ENCODE measurements at regions not wholly inside any gene's neighbourhood (a gene's known extent, or its start where the extent isn't known, plus 50 kb on each side); places are given as distances from the start of the nearest gene placed in this dataset.

DNA sequence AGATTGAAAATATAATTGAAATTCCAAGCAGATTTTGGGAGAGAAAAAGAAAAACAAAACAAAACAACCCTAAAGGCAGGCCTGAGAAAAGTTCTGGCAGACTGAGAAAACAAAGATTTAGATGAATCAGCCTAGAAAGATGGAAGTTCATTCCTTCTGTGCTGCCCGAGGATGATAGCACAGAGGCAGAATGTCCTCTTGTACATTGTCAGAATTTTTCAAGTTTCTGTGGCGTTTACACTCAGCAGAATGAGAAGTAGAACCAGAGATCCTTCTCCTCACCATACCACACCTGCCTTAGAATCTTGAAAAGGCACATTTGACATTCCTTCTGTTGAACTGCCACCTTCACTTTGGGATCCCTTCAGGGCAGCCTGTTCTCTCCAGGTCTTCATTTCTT lies 62.5 kb upstream of the IZUMO1R start:
- Histone ChIP-seq H2AFZ (ENCODE audit: low read depth, low read length) (no peak overlapping the region), H3K9ac (ENCODE audit: low read length) (no peak overlapping the region), H3K27ac (ENCODE audit: low read length) (no peak overlapping the region), H3K9me2 (ENCODE audit: insufficient read depth, low read length) (no peaks in the 10 kb centered on the region), H4K20me1 (ENCODE audit: insufficient read depth) (no peaks in the 10 kb centered on the region), H3F3A (ENCODE audit: insufficient read depth, low read length, poor library complexity, severe bottlenecking) (no peaks in the 10 kb centered on the region), H3K27me3 (ENCODE audit: insufficient read depth, low read depth, low read length) (no peaks in the 10 kb centered on the region), H3K36me3 (ENCODE audit: insufficient read depth, low read length) (no peaks in the 10 kb centered on the region), H3K4me2 (ENCODE audit: low read length) (no peak overlapping the region), H3K4me3 (ENCODE audit: low read length) (no peak overlapping the region), H3K79me2 (replicated peaks; ENCODE audit: insufficient read depth, low read length) (no peaks in the 10 kb centered on the region), H3K9me3 (ENCODE audit: low read length) (no peaks in the 10 kb centered on the region)
- no peak for TF ChIP-seq SMC3 (conservative IDR thresholded peaks at IDR 0.05; ENCODE audit: poor library complexity)
- TF ChIP-seq RAD21 (conservative IDR thresholded peaks at IDR 0.05) = no peak
- TF ChIP-seq, protein P1, sequence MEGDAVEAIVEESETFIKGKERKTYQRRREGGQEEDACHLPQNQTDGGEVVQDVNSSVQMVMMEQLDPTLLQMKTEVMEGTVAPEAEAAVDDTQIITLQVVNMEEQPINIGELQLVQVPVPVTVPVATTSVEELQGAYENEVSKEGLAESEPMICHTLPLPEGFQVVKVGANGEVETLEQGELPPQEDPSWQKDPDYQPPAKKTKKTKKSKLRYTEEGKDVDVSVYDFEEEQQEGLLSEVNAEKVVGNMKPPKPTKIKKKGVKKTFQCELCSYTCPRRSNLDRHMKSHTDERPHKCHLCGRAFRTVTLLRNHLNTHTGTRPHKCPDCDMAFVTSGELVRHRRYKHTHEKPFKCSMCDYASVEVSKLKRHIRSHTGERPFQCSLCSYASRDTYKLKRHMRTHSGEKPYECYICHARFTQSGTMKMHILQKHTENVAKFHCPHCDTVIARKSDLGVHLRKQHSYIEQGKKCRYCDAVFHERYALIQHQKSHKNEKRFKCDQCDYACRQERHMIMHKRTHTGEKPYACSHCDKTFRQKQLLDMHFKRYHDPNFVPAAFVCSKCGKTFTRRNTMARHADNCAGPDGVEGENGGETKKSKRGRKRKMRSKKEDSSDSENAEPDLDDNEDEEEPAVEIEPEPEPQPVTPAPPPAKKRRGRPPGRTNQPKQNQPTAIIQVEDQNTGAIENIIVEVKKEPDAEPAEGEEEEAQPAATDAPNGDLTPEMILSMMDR (IDR thresholded peaks at IDR 0.05; ENCODE audit: poor library complexity, severe bottlenecking) = no peak
- no peak for TF ChIP-seq EP300 (conservative IDR thresholded peaks at IDR 0.05; ENCODE audit: poor library complexity, severe bottlenecking)
- no peak for TF ChIP-seq POLR2AphosphoS5 (IDR thresholded peaks at IDR 0.05)
- TF ChIP-seq EZH2 (IDR thresholded peaks at IDR 0.05; ENCODE audit: borderline replicate concordance, insufficient read depth, low read length, poor library complexity, severe bottlenecking) = no peak
- TF ChIP-seq, protein P2, sequence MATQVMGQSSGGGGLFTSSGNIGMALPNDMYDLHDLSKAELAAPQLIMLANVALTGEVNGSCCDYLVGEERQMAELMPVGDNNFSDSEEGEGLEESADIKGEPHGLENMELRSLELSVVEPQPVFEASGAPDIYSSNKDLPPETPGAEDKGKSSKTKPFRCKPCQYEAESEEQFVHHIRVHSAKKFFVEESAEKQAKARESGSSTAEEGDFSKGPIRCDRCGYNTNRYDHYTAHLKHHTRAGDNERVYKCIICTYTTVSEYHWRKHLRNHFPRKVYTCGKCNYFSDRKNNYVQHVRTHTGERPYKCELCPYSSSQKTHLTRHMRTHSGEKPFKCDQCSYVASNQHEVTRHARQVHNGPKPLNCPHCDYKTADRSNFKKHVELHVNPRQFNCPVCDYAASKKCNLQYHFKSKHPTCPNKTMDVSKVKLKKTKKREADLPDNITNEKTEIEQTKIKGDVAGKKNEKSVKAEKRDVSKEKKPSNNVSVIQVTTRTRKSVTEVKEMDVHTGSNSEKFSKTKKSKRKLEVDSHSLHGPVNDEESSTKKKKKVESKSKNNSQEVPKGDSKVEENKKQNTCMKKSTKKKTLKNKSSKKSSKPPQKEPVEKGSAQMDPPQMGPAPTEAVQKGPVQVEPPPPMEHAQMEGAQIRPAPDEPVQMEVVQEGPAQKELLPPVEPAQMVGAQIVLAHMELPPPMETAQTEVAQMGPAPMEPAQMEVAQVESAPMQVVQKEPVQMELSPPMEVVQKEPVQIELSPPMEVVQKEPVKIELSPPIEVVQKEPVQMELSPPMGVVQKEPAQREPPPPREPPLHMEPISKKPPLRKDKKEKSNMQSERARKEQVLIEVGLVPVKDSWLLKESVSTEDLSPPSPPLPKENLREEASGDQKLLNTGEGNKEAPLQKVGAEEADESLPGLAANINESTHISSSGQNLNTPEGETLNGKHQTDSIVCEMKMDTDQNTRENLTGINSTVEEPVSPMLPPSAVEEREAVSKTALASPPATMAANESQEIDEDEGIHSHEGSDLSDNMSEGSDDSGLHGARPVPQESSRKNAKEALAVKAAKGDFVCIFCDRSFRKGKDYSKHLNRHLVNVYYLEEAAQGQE (IDR thresholded peaks at IDR 0.05; ENCODE audit: borderline replicate concordance) = no peak
- no peak for TF ChIP-seq MXI1 (conservative IDR thresholded peaks at IDR 0.05; ENCODE audit: poor library complexity, severe bottlenecking)
- no peak for TF ChIP-seq TAF1 (IDR thresholded peaks at IDR 0.05; ENCODE audit: low read depth)

DNA sequence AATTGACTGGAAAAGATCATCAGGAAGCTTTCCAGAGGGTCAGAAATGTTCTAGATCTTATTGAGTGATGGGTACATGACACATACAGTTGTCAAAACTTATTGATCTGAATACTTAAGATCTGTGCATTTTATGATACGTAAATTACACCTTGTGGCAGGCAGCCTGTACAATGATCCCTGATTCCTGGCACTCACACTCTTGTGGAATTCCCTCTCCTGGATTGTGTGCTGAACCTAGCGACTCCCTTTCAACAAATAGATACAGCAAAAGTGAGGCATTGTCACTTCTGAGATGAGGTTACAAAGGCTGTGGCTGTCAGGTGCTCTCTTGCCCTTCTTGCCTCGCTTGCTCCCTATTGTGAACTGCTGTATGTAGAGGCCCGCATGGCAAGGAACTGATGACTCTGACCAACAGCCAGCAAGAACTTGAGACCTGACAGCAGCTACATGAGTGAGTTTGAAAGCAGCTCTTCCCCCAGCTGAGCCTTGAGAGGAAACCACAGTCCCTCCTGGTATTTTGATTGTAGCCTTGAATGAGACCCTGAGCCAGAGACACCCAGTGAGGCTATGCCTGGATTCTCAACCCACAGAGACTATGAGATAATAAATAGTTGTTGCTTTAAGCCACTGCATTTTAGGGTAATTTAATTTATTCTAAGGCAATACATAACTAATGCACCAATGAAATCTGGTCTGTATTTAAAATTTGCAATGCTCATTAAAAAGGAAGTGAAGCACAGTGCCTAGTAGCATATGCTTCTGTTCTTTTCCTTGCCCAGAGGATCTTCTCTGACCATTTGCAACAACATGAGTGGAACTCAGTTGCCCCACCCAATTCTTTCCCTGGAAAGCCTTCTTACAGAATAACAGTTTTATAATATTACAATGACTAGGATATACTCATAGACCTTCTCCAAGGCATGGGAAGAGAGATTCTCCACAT lies 60.5 kb upstream of the IZUMO1R start:
- Histone ChIP-seq H3K27ac (ENCODE audit: low read length) (no peak overlapping the region), H3K36me3 (ENCODE audit: insufficient read depth, low read length) (no peaks in the 10 kb centered on the region), H2AFZ (ENCODE audit: low read depth, low read length) (no peak overlapping the region), H3K9me3 (ENCODE audit: low read length) (no peaks in the 10 kb centered on the region), H3K9me2 (ENCODE audit: insufficient read depth, low read length) (no peaks in the 10 kb centered on the region), H3K4me2 (ENCODE audit: low read length) (no peak overlapping the region), H4K20me1 (ENCODE audit: insufficient read depth) (no peaks in the 10 kb centered on the region), H3K9ac (ENCODE audit: low read length) (no peak overlapping the region), H3K27me3 (ENCODE audit: insufficient read depth, low read depth, low read length) (no peaks in the 10 kb centered on the region), H3K4me3 (ENCODE audit: low read length) (no peak overlapping the region), H3K79me2 (replicated peaks; ENCODE audit: insufficient read depth, low read length) (no peaks in the 10 kb centered on the region), H3F3A (ENCODE audit: insufficient read depth, low read length, poor library complexity, severe bottlenecking) (no peaks in the 10 kb centered on the region)
- peak; percentile 58 for TF ChIP-seq EP300 (conservative IDR thresholded peaks at IDR 0.05; ENCODE audit: poor library complexity, severe bottlenecking)
- TF ChIP-seq MXI1 (conservative IDR thresholded peaks at IDR 0.05; ENCODE audit: poor library complexity, severe bottlenecking) = no peak
- no peak for TF ChIP-seq TAF1 (IDR thresholded peaks at IDR 0.05; ENCODE audit: low read depth)
- TF ChIP-seq, protein P1 (IDR thresholded peaks at IDR 0.05; ENCODE audit: poor library complexity, severe bottlenecking) = no peak
- no peak for TF ChIP-seq RAD21 (conservative IDR thresholded peaks at IDR 0.05)
- TF ChIP-seq SMC3 (conservative IDR thresholded peaks at IDR 0.05; ENCODE audit: poor library complexity) = no peak
- TF ChIP-seq, protein P2 (IDR thresholded peaks at IDR 0.05; ENCODE audit: borderline replicate concordance) = peak; percentile 93
- TF ChIP-seq POLR2AphosphoS5 (IDR thresholded peaks at IDR 0.05) = peak; percentile 47
- no peak for TF ChIP-seq EZH2 (IDR thresholded peaks at IDR 0.05; ENCODE audit: borderline replicate concordance, insufficient read depth, low read length, poor library complexity, severe bottlenecking)
